GM21390 (cell line): ENCODE measurements at regions not wholly inside any gene's neighbourhood (a gene's known extent, or its start where the extent isn't known, plus 50 kb on each side); places are given as distances from the start of the nearest gene placed in this dataset.

Experiments used
- ATAC-seq: cut with Tn5 transposase; IDR thresholded peaks from one replicate; pipeline ENCODE4 v1.9.1; 2021; ENCODE audit not compliant: unreplicated experiment

GRCh38 chr20:40414843-40415615, 274.0 kb downstream of the MAFB start:
- no peak for ATAC-seq

- ATAC-seq: no peak
Measured at GRCh38 chr20:40410028-40410427, 279.0 kb downstream of the MAFB start.

DNA sequence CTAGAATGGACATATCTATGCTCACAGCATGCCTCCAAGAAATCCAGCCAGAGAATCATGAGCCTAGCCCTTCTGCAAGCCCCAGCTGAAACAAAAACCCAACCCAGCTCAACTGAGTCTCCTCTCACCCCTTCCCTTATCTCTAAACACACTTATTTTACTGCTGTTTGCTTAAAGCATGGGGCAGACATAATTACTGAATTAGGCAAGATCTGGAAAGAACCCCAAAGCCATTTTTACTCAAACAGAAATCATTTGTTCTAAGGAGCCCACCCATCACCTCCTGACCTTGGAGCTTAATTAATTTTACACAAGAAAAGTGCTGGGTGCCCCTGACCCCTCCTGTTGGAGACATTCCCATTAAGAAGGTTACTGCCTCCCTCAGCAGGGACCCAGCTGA, 291.6 kb downstream of the MAFB start:
- ATAC-seq: no peak

DNA sequence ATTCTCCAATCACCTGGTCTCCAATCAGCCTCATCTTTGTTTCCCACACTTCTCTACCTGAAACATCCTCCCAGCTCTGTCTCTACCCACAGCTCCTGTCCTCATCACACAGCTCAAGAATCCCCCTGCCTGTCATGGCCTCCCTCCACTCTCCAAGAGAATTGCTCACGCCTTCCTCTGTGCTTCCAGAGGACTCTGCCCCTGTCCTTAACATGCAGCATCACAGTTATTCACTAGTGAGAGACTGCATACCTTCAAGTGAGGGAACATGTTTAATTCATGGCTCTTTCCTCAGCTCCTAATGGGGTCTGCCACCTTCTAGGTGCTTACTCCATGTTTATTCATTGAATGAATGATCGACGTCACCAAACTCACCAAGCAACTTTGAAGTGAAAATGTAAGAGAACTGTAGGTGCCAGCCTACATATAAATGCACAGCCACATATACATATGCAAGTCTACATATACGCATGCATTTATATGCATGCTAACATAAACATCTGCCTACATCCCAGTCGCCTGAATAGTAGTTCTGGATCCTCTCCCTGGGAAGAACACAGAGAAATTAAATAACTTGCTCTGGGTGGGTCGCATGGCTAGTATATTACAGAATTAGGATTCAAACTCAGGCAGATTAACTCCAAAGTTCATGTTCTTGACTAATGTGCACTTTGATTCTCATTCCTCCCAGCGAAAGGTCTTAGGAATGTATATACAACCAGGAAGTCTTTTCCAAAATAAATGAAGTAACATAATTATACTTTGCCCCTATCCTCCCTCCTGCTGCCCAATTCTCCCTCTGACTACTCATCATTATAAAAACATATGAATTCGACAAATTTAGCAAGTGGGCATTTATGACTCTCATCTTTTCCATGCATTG, 295.6 kb downstream of the MAFB start:
- ATAC-seq: no peak

DNA sequence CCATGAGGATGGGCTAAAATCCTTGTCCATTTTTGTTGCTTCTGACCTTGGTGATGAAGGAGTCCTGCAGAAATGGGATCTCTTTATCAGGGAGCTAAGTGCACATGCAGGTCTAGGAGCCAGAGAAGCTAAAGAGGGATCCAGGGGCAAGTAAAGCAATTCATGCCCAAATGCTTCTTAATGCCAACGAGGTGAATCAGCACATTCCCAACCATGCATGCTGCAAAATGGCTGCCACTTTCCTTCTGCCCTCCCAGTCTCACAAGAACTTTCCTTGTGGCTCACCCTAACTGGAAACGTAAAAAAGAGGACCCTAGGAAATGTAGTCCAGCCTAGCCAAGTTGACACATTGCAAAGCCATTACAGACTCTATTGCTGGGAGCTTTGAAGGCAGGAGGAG, 298.4 kb downstream of the MAFB start:
- no peak for ATAC-seq

DNA sequence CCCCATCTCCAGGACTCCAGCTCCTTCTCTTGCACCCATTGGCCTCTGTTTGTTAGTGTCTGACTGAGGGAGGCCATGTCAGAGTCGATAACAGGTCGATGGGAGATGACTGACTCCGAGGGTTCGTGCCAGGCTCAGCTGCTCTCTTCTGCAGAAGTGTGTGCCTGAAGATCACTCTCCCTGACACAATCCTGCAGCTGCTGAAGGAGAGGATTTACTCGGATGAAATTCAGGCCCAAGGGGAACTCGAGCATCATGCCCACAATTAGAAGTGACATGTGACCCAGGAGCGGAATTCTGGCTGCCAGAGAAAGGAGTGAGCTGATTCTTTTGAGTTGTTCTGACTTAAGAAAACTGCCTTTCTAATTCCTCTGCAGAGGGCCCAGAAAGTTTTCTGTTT, 318.2 kb downstream of the MAFB start:
- no peak for ATAC-seq

GRCh38 chr20:40368876-40369275, 320.2 kb downstream of the MAFB start:
- ATAC-seq: no peak

- no peak for ATAC-seq
Measured at GRCh38 chr20:40361916-40362315, 327.1 kb downstream of the MAFB start.

- no peak for ATAC-seq
Measured at GRCh38 chr20:40359131-40359912, 329.7 kb downstream of the MAFB start.

GRCh38 chr20:40354880-40355279, 334.2 kb downstream of the MAFB start:
- ATAC-seq: no peak

DNA sequence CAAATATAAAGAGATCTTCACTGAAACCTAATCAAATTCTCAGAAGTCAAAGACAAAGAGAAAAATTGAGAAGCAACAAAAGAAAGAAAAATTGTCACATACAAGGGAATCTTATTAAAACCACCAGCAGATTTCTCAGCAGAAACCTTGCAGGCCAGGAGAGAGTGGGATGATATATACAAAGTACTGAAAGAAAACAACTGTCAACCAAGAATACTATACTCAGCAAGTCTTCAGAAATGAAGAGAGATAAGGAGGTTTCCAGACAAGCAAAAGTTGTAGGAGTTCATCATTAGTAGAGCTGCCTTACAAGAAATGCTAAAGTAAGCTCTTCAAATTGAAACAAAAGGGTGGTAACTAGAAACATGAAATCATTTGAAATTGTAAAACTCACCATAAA, 345.6 kb downstream of the MAFB start:
- no peak for ATAC-seq

GRCh38 chr20:40341561-40341960, 347.5 kb downstream of the MAFB start:
- no peak for ATAC-seq

- ATAC-seq: no peak
Measured at GRCh38 chr20:40339661-40340449, 349.2 kb downstream of the MAFB start.

- no peak for ATAC-seq
Measured at GRCh38 chr20:40336533-40336932, 352.5 kb downstream of the MAFB start.

DNA sequence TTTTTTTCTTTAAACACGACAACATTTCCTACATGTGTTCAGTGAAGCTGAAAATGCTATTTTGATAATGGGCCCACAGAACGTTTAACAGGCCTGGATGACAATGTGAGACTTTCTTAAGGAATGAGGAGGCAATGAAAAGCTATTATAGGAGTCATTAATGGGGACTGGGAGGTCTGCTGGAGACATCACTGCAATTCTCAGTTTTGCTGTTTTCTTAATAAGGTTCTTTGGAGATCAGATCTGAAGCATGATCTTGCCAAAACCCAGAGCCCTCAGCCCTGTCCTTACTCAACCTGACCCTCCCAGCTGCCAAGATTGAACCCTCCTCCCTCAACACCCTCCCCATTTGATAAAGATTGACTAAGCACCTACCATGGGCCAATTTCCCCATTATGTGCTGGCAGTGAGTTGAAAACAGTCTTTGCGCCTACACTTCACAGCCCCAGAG, 353.1 kb downstream of the MAFB start:
- no peak for ATAC-seq

- no peak for ATAC-seq
Measured at GRCh38 chr20:40335437-40335836, 353.6 kb downstream of the MAFB start.

DNA sequence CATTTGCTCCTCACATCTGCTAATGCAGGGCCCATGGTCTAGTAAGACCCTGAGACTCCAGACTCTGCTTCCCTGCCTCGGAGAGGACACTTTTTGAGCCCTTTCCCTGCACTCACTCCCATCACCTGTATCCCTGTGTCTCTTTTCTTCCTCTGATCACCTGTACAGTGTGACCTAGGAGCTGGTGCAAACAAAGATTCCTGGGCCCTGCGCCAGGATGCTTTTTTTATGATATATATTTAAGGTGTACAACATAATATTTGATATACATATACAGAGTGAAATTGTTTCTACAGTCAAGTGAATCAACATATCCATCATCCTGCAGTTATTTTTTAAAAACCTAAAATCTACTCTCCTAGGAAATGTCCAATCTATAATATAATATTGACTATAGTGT, 355.4 kb downstream of the MAFB start:
- ATAC-seq: no peak

DNA sequence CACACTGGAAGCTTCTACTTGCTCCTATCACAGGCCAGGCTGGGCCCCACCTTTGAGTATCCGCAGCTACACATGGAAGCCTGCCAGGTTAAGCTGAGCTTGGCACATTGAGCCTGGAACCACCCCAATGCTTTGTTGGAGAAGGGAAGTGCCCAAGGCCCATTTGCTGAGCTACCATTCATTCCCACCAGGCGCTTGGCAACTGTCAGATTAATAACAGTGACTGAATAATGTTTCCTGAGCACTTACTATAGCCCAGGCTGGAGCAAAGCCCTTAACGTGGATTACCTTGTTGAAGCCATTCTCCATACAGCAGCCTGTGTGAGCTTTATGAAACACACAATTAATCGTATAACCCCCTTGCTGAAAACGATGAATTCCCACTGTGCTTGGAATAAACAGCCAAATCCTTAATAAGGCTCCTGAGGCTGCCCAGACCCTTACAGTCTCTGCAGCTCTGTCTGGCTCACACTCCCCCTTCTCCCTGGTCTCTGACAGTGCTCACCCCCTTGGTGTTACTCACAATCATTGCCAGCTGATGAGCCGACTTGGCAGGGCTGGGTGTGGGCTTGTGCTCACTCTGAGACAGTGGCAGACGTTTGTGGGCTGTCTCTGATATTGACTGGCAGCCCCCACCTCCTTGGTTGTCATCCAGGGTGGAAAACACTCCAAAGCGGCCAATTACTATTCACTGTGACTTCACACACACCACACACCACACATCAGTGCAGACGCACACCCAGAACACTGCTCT, 357.1 kb downstream of the MAFB start:
- no peak for ATAC-seq

- no peak for ATAC-seq
Measured at GRCh38 chr20:40331249-40331648, 357.8 kb downstream of the MAFB start.

- no peak for ATAC-seq
Measured at GRCh38 chr20:40329321-40329720, 359.7 kb downstream of the MAFB start.
